ENCODE measurements at regions not wholly inside any gene's neighbourhood (a gene's known extent, or its start where the extent isn't known, plus 50 kb on each side); places are given as distances from the start of the nearest gene placed in this dataset.

DNA sequence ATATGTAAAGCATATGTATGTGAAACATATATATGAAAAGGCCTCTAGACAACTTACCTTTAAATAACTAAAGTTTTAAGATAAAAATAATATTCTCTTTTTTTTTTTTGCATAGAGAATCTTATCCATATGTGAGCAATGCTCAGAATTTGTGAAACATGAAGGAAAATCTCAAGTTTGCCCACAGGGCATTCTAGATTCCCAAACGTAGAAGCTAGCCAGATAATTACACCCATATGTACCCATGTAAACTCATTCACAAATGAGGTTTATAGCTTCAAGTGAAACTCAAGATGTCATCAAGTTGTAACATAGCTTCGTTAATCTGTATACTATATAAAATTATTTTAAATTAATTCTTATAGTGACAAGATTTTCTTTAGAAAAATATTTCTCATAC lies 537.3 kb upstream of the NR2F2 start:
- Histone ChIP-seq H3K4me2 (ENCODE audit: low read depth, low read length, poor library complexity, severe bottlenecking) (no peak overlapping the region), H3K9me2 (replicated peaks; ENCODE audit: low read depth, low read length) (no peaks in the 10 kb centered on the region), H3K4me3 (ENCODE audit: low read length, poor library complexity, severe bottlenecking) (no peak overlapping the region)

DNA sequence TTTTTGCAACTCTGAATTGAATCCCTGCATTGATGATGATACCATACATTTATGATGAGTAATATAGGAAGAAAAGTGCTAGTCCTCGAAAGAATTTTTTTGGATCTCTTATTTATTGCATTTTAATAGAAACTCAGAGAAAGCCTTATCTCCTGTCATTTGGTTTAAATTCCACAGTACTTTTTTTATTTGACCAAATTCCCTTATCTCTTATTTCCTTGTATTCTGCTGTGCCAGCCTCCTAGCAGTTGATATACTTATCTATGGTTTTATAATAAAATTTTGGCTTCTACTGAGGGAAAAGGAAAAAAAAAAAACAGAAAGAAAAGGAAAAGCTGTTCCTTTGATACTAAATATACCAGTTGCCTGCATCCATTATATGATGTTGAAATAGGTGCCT lies 535.1 kb upstream of the NR2F2 start:
- no peak for TF ChIP-seq EZH2phosphoT487 (IDR thresholded peaks at IDR 0.05; ENCODE audit: borderline replicate concordance)
- TF ChIP-seq, protein P1, sequence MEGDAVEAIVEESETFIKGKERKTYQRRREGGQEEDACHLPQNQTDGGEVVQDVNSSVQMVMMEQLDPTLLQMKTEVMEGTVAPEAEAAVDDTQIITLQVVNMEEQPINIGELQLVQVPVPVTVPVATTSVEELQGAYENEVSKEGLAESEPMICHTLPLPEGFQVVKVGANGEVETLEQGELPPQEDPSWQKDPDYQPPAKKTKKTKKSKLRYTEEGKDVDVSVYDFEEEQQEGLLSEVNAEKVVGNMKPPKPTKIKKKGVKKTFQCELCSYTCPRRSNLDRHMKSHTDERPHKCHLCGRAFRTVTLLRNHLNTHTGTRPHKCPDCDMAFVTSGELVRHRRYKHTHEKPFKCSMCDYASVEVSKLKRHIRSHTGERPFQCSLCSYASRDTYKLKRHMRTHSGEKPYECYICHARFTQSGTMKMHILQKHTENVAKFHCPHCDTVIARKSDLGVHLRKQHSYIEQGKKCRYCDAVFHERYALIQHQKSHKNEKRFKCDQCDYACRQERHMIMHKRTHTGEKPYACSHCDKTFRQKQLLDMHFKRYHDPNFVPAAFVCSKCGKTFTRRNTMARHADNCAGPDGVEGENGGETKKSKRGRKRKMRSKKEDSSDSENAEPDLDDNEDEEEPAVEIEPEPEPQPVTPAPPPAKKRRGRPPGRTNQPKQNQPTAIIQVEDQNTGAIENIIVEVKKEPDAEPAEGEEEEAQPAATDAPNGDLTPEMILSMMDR (conservative IDR thresholded peaks at IDR 0.05; ENCODE audit: low read length) = no peak

More for the DNA sequence above, 537.3 kb upstream of the NR2F2 start:
- no peak for TF ChIP-seq EZH2phosphoT487 (IDR thresholded peaks at IDR 0.05; ENCODE audit: borderline replicate concordance)
- TF ChIP-seq, protein P1 (conservative IDR thresholded peaks at IDR 0.05; ENCODE audit: low read length) = no peak
- Histone ChIP-seq H3K79me2 (ENCODE audit: insufficient read depth, low read length) (no peaks in the 10 kb centered on the region), H4K20me1 (ENCODE audit: insufficient read depth, low read length, poor library complexity, severe bottlenecking) (no peaks in the 10 kb centered on the region), H3F3A (ENCODE audit: low read depth) (no peaks in the 10 kb centered on the region), H2AFZ (ENCODE audit: low read length) (no peak overlapping the region), H3K36me3 (ENCODE audit: insufficient read depth, low read length) (no peaks in the 10 kb centered on the region), H3K9ac (ENCODE audit: low read depth, low read length, poor library complexity, severe bottlenecking) (no peak overlapping the region), H3K4me1 (ENCODE audit: insufficient read depth, low read length, poor library complexity, severe bottlenecking) (no peaks in the 10 kb centered on the region), H3K9me3 (ENCODE audit: insufficient read depth, low read depth, low read length) (no peaks in the 10 kb centered on the region), H3K27me3 (ENCODE audit: insufficient read depth, low read length, poor library complexity, severe bottlenecking) (no peaks in the 10 kb centered on the region)

DNA sequence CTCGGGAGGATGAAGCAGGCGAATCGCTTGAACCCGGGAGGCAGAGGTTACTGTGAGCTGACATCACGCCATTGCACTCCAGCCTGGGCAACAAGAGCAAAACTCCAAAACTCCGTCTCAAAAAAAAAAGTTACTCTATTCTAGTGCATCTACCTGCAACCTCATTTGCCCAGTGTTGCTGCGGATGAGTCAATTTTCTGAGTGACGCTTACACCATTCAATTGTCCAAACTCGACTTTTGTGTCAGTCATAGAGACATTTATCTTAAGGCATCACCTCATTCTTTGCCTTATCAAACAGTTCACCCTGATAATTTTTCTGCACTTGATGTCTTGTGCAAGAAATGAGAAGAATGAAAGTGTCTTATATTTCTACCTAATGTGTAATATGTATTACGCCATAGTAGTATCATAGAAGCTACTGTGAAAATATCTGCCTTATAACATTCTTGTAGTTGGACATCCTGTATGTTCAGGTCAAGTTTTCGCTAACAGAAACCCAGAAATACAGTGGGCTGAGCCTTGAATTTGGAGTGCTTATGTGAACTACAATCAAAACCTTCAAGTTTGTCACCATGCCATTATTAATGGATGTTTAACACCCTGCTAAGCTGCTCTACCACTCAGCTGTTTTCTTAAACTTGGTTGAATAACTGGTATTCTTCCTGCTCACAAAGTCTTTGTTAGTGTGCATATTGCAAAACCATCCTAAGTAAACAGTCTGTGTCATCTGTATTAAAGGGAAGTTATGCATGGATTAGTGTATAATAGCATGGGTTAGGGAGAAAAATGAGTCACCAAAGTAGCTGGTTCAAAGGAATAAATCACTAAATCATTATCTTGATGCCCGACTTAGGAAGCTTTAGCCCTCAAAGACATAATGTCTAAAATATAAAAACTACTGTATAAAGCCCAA lies 531.0 kb upstream of the NR2F2 start:
- H3K9me3 ChIP-seq (ENCODE audit: insufficient read depth, low read depth, low read length) = no peaks in the 10 kb centered on the region
- H3K9ac ChIP-seq (ENCODE audit: low read depth, low read length, poor library complexity, severe bottlenecking) = no peak overlapping the region
- TF ChIP-seq, protein P1 (conservative IDR thresholded peaks at IDR 0.05; ENCODE audit: low read length) = no peak
- TF ChIP-seq EZH2phosphoT487 (IDR thresholded peaks at IDR 0.05; ENCODE audit: borderline replicate concordance) = no peak
- H3F3A ChIP-seq (ENCODE audit: low read depth) = no peaks in the 10 kb centered on the region
- H3K79me2 ChIP-seq (ENCODE audit: insufficient read depth, low read length) = no peaks in the 10 kb centered on the region
- no peaks in the 10 kb centered on the region for H3K36me3 ChIP-seq (ENCODE audit: insufficient read depth, low read length)
- H3K4me3 ChIP-seq (ENCODE audit: low read length, poor library complexity, severe bottlenecking) = no peak overlapping the region
- no peak overlapping the region for H2AFZ ChIP-seq (ENCODE audit: low read length)
- no peak overlapping the region for H3K4me2 ChIP-seq (ENCODE audit: low read depth, low read length, poor library complexity, severe bottlenecking)
- no peaks in the 10 kb centered on the region for H4K20me1 ChIP-seq (ENCODE audit: insufficient read depth, low read length, poor library complexity, severe bottlenecking)
- H3K9me2 ChIP-seq (replicated peaks; ENCODE audit: low read depth, low read length) = no peaks in the 10 kb centered on the region
- H3K27me3 ChIP-seq (ENCODE audit: insufficient read depth, low read length, poor library complexity, severe bottlenecking) = no peaks in the 10 kb centered on the region
- no peaks in the 10 kb centered on the region for H3K4me1 ChIP-seq (ENCODE audit: insufficient read depth, low read length, poor library complexity, severe bottlenecking)

More for the DNA sequence above, 535.1 kb upstream of the NR2F2 start:
- H3K4me1 ChIP-seq (ENCODE audit: insufficient read depth, low read length, poor library complexity, severe bottlenecking) = no peaks in the 10 kb centered on the region
- H3K9me2 ChIP-seq (replicated peaks; ENCODE audit: low read depth, low read length) = no peaks in the 10 kb centered on the region
- H3K9ac ChIP-seq (ENCODE audit: low read depth, low read length, poor library complexity, severe bottlenecking) = no peak overlapping the region
- H3K36me3 ChIP-seq (ENCODE audit: insufficient read depth, low read length) = no peaks in the 10 kb centered on the region
- no peak overlapping the region for H3K4me2 ChIP-seq (ENCODE audit: low read depth, low read length, poor library complexity, severe bottlenecking)
- H3K4me3 ChIP-seq (ENCODE audit: low read length, poor library complexity, severe bottlenecking) = no peak overlapping the region
- H4K20me1 ChIP-seq (ENCODE audit: insufficient read depth, low read length, poor library complexity, severe bottlenecking) = no peaks in the 10 kb centered on the region
- H3K79me2 ChIP-seq (ENCODE audit: insufficient read depth, low read length) = no peaks in the 10 kb centered on the region
- H3K9me3 ChIP-seq (ENCODE audit: insufficient read depth, low read depth, low read length) = no peaks in the 10 kb centered on the region
- no peak overlapping the region for H2AFZ ChIP-seq (ENCODE audit: low read length)
- no peaks in the 10 kb centered on the region for H3F3A ChIP-seq (ENCODE audit: low read depth)
- H3K27me3 ChIP-seq (ENCODE audit: insufficient read depth, low read length, poor library complexity, severe bottlenecking) = no peaks in the 10 kb centered on the region
